WTC11 (cell line): ENCODE measurements at regions not wholly inside any gene's neighbourhood (a gene's known extent, or its start where the extent isn't known, plus 50 kb on each side); places are given as distances from the start of the nearest gene placed in this dataset.

Experiments used
- ESRRA ChIP-seq: sonication (generic); formaldehyde crosslinking; IDR thresholded peaks from 2 replicates; pipeline ENCODE4 v1.8.1; 2022; ENCODE audit warnings: mild to moderate bottlenecking, missing genetic modification reagents, borderline replicate concordance
- NFYB ChIP-seq: sonication (generic); formaldehyde crosslinking; conservative IDR thresholded peaks from 2 replicates; pipeline ENCODE4 v1.8.0; 2022; ENCODE audit warnings: low read depth, missing genetic modification reagents
- NR1H2 ChIP-seq: sonication (generic); formaldehyde crosslinking; IDR thresholded peaks from 2 replicates; pipeline ENCODE4 v1.9.0; 2021; ENCODE audit warnings: mild to moderate bottlenecking, moderate library complexity, missing genetic modification reagents
- RORB ChIP-seq: fragments of 250-450 bp; sonication (Bioruptor Pico); IDR thresholded peaks from 2 replicates; pipeline ENCODE4 v1.9.0; 2021; ENCODE audit warnings: mild to moderate bottlenecking
- SP1 ChIP-seq: sonication (generic); formaldehyde crosslinking; conservative IDR thresholded peaks from 2 replicates; pipeline ENCODE4 v1.8.1; 2022; ENCODE audit warnings: missing genetic modification reagents
- TCF7 ChIP-seq: sonication (generic); formaldehyde crosslinking; IDR thresholded peaks from 2 replicates; pipeline ENCODE4 v1.8.0; 2022; ENCODE audit warnings: mild to moderate bottlenecking, low read depth, missing genetic modification reagents, moderate library complexity
- TEAD4 ChIP-seq: sonication (generic); formaldehyde crosslinking; IDR thresholded peaks from 2 replicates; pipeline ENCODE4 v1.8.0; 2022; ENCODE audit warnings: mild to moderate bottlenecking, missing genetic modification reagents
- ZBTB21 ChIP-seq: sonication (generic); formaldehyde crosslinking; IDR thresholded peaks from 2 replicates; pipeline ENCODE4 v1.8.1; 2023; ENCODE audit warnings: mild to moderate bottlenecking, missing genetic modification reagents, borderline replicate concordance
- TF ChIP-seq, protein P1 (sequence below): fragments of 200-600 bp; IDR thresholded peaks from 2 replicates; pipeline ENCODE4 v1.8.0; 2022; ENCODE audit warnings: antibody characterized with exemption
- TF ChIP-seq, protein P2 (sequence below): sonication (generic); formaldehyde crosslinking; IDR thresholded peaks from 2 replicates; pipeline ENCODE4 v1.8.0; 2022; ENCODE audit warnings: mild to moderate bottlenecking, missing genetic modification reagents
- TF ChIP-seq, protein P3 (sequence below): sonication (generic); formaldehyde crosslinking; IDR thresholded peaks from 2 replicates; pipeline ENCODE4 v1.8.1; 2023; ENCODE audit warnings: mild to moderate bottlenecking, missing genetic modification reagents, moderate library complexity
- TF ChIP-seq, protein P4 (sequence below): sonication (generic); formaldehyde crosslinking; IDR thresholded peaks from 2 replicates; pipeline ENCODE4 v1.8.1; 2022; ENCODE audit warnings: low read depth, missing genetic modification reagents, borderline replicate concordance

DNA sequence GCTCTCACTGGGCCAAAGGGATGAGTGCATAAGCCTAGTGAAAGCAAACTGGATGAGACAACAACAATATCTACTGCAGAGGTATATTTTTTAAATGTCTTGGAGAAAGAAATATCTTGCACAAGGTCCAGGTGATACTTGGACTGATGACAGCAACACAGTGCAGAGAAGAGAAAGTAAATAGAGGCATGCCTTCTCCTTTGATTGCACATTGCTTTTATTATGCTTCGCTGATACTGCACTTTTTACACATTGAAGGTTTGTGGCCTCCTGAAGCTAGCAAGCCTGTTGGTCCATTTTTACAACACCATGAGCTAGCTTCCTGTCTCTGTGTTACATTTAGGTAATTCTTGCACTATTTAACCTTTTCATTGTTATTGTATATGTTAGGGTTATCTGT, 189.0 kb upstream of the NDST3 start:
- TF ChIP-seq, protein P1, sequence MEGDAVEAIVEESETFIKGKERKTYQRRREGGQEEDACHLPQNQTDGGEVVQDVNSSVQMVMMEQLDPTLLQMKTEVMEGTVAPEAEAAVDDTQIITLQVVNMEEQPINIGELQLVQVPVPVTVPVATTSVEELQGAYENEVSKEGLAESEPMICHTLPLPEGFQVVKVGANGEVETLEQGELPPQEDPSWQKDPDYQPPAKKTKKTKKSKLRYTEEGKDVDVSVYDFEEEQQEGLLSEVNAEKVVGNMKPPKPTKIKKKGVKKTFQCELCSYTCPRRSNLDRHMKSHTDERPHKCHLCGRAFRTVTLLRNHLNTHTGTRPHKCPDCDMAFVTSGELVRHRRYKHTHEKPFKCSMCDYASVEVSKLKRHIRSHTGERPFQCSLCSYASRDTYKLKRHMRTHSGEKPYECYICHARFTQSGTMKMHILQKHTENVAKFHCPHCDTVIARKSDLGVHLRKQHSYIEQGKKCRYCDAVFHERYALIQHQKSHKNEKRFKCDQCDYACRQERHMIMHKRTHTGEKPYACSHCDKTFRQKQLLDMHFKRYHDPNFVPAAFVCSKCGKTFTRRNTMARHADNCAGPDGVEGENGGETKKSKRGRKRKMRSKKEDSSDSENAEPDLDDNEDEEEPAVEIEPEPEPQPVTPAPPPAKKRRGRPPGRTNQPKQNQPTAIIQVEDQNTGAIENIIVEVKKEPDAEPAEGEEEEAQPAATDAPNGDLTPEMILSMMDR, result no peak
- TF ChIP-seq, protein P2, sequence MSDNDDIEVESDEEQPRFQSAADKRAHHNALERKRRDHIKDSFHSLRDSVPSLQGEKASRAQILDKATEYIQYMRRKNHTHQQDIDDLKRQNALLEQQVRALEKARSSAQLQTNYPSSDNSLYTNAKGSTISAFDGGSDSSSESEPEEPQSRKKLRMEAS (CRISPR knock-in tag), result no peak
- TF ChIP-seq ZBTB21 (CRISPR knock-in tag), result no peak
- TF ChIP-seq TEAD4 (CRISPR knock-in tag), result no peak
- TF ChIP-seq, protein P3, sequence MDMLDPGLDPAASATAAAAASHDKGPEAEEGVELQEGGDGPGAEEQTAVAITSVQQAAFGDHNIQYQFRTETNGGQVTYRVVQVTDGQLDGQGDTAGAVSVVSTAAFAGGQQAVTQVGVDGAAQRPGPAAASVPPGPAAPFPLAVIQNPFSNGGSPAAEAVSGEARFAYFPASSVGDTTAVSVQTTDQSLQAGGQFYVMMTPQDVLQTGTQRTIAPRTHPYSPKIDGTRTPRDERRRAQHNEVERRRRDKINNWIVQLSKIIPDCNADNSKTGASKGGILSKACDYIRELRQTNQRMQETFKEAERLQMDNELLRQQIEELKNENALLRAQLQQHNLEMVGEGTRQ (CRISPR knock-in tag), result no peak
- TF ChIP-seq, protein P4, sequence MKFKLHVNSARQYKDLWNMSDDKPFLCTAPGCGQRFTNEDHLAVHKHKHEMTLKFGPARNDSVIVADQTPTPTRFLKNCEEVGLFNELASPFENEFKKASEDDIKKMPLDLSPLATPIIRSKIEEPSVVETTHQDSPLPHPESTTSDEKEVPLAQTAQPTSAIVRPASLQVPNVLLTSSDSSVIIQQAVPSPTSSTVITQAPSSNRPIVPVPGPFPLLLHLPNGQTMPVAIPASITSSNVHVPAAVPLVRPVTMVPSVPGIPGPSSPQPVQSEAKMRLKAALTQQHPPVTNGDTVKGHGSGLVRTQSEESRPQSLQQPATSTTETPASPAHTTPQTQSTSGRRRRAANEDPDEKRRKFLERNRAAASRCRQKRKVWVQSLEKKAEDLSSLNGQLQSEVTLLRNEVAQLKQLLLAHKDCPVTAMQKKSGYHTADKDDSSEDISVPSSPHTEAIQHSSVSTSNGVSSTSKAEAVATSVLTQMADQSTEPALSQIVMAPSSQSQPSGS (CRISPR knock-in tag), result no peak
- TF ChIP-seq NR1H2 (CRISPR knock-in tag), result no peak
- no peak for TF ChIP-seq RORB (CRISPR knock-in tag)
- no peak for TF ChIP-seq SP1 (CRISPR knock-in tag)
- no peak for TF ChIP-seq ESRRA (CRISPR knock-in tag)
- TF ChIP-seq NFYB (CRISPR knock-in tag), result no peak
- TF ChIP-seq TCF7 (CRISPR knock-in tag), result no peak
